ENCODE measurements at regions not wholly inside any gene's neighbourhood (a gene's known extent, or its start where the extent isn't known, plus 50 kb on each side); places are given as distances from the start of the nearest gene placed in this dataset.
"Not testable (repeated sequence)": the region's sequence is repeated elsewhere in the genome, so short reads cannot be mapped to it uniquely, and the experiment has no call there.

GRCh38 chr2:17355608-17356329 is 162.5 kb downstream of the RAD51AP2 start:
- DNase-seq: no peak
- intact Hi-C loops (cut with micrococcal nuclease; ENCODE audit: unreplicated experiment): no loop called here
- no peak overlapping the region for H3K4me2 ChIP-seq
- H3K4me3 ChIP-seq: no peak overlapping the region
- H3K36me3 ChIP-seq (ENCODE audit: low read depth): no peaks in the 10 kb centered on the region
- H4K20me1 ChIP-seq (ENCODE audit: insufficient read depth): no peaks in the 10 kb centered on the region
- no peaks in the 10 kb centered on the region for H3K27me3 ChIP-seq (ENCODE audit: insufficient read depth, low read depth)
- no peak overlapping the region for H2AFZ ChIP-seq
- CTCF ChIA-PET: no interaction called here
- H3K27ac ChIP-seq: no peak overlapping the region
- H3K9me2 ChIP-seq (ENCODE audit: insufficient read depth): no peaks in the 10 kb centered on the region
- 0 out of 2 replicates have a peak, but pooled peaks cover 4% of the 10 kb centered on the region for H3K4me1 ChIP-seq (replicated peaks; ENCODE audit: insufficient read depth)
- H3K9me3 ChIP-seq (ENCODE audit: insufficient read depth, low read depth): no peaks in the 10 kb centered on the region
- no TSS peak for BruUV-seq (replicated peaks)
- no peaks in the 10 kb centered on the region for H3F3A ChIP-seq (ENCODE audit: insufficient read depth, low read depth)
- POLR2A ChIA-PET (ENCODE audit: unreplicated experiment): interaction anchor here (0.5 kb wide), 1 partner anchor 21 kb away, joined by 3 read pairs; no protein-coding TSS in a partner anchor
- TF ChIP-seq CTCF (conservative IDR thresholded peaks at IDR 0.05) (no peak), EZH2 (IDR thresholded peaks at IDR 0.05; ENCODE audit: low read depth) (no peak)
- H3K79me2 ChIP-seq (ENCODE audit: low read depth): no peaks in the 10 kb centered on the region

GRCh38 chr2:17353263-17353662 is 165.0 kb downstream of the RAD51AP2 start:
- POLR2A ChIA-PET (ENCODE audit: unreplicated experiment): no interaction called here
- no TSS peak for BruUV-seq (replicated peaks)

GRCh38 chr2:17342692-17343091 is 175.5 kb downstream of the RAD51AP2 start:
- Histone ChIP-seq H3K4me2 (peak overlapping the region; percentile 48), H3K4me1 (replicated peaks; ENCODE audit: insufficient read depth) (peaks cover 21% of the 10 kb centered on the region), H2AFZ (peak overlapping the region; percentile 30; the same call in 1 of the 2 replicates), H3K27ac (peak overlapping the region; percentile 50), H3F3A (ENCODE audit: insufficient read depth, low read depth) (peaks cover 10% of the 10 kb centered on the region; the same call in 1 of the 2 replicates)
- H3K36me3 ChIP-seq (ENCODE audit: low read depth); BruUV-seq (replicated peaks); POLR2A ChIA-PET (ENCODE audit: unreplicated experiment); H3K4me3 ChIP-seq; H3K79me2 ChIP-seq (ENCODE audit: low read depth); H3K27me3 ChIP-seq (ENCODE audit: insufficient read depth, low read depth); H4K20me1 ChIP-seq (ENCODE audit: insufficient read depth); H3K9me2 ChIP-seq (ENCODE audit: insufficient read depth); intact Hi-C loops (cut with micrococcal nuclease; ENCODE audit: unreplicated experiment); H3K9me3 ChIP-seq (ENCODE audit: insufficient read depth, low read depth): not testable (repeated sequence)
- peak; percentile 11 to 70 for DNase-seq
- CTCF ChIA-PET: interaction anchor here (0.6 kb wide), 1 partner anchor 235 kb away, joined by 3 read pairs; no protein-coding TSS in a partner anchor

More at GRCh38 chr2:17353263-17353662, 165.0 kb downstream of the RAD51AP2 start:
- DNase-seq: no peak
- Histone ChIP-seq H3K27ac (no peak overlapping the region), H3K4me2 (no peak overlapping the region), H3F3A (ENCODE audit: insufficient read depth, low read depth) (no peaks in the 10 kb centered on the region), H3K4me1 (replicated peaks; ENCODE audit: insufficient read depth) (0 out of 2 replicates have a peak, but pooled peaks cover 4% of the 10 kb centered on the region), H3K9me2 (ENCODE audit: insufficient read depth) (no peaks in the 10 kb centered on the region), H2AFZ (no peak overlapping the region), H3K79me2 (ENCODE audit: low read depth) (no peaks in the 10 kb centered on the region), H3K36me3 (ENCODE audit: low read depth) (no peaks in the 10 kb centered on the region), H3K27me3 (ENCODE audit: insufficient read depth, low read depth) (no peaks in the 10 kb centered on the region), H3K9me3 (ENCODE audit: insufficient read depth, low read depth) (no peaks in the 10 kb centered on the region), H4K20me1 (ENCODE audit: insufficient read depth) (no peaks in the 10 kb centered on the region), H3K4me3 (no peak overlapping the region)
- intact Hi-C loops (cut with micrococcal nuclease; ENCODE audit: unreplicated experiment): no loop called here
- CTCF ChIA-PET: no interaction called here
- TF ChIP-seq EZH2 (IDR thresholded peaks at IDR 0.05; ENCODE audit: low read depth) (no peak), CTCF (conservative IDR thresholded peaks at IDR 0.05) (no peak)

Measured in PC-9 (cell line).